ENCODE measurements at regions not wholly inside any gene's neighbourhood (a gene's known extent, or its start where the extent isn't known, plus 50 kb on each side); places are given as distances from the start of the nearest gene placed in this dataset.

DNA sequence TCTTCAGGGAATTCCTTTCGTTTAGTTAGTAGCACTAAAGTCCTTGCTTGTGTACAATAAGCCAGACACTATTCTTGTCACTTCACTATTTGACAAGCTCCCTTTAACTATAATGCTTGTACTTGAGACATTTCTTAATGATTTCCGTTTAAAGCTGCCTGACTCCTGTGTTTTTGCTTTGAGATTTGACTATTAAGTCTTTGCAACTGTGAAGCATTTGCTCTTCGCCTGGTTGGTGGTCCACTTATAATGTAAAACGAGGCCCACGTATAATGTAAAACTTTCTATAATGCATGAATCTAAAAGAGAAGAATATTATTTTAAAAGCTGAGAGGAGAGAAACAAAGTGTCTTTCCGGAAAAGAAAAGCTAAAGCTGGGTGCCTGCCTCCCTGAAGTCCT, 204.1 kb upstream of the FAM47C start:
- Histone ChIP-seq H3K4me3 (no peak overlapping the region), H3K27ac (no peak overlapping the region), H3K9me3 (no peaks in the 10 kb centered on the region), H3K4me1 (no peaks in the 10 kb centered on the region), H3K27me3 (peaks cover 0 to 6% (median 0%) of the 10 kb centered on the region in 4 donors), H3K36me3 (no peaks in the 10 kb centered on the region)
- ATAC-seq (no peak), FAIRE-seq (no peak), DNase-seq (no peak)
- TF ChIP-seq, protein P1, sequence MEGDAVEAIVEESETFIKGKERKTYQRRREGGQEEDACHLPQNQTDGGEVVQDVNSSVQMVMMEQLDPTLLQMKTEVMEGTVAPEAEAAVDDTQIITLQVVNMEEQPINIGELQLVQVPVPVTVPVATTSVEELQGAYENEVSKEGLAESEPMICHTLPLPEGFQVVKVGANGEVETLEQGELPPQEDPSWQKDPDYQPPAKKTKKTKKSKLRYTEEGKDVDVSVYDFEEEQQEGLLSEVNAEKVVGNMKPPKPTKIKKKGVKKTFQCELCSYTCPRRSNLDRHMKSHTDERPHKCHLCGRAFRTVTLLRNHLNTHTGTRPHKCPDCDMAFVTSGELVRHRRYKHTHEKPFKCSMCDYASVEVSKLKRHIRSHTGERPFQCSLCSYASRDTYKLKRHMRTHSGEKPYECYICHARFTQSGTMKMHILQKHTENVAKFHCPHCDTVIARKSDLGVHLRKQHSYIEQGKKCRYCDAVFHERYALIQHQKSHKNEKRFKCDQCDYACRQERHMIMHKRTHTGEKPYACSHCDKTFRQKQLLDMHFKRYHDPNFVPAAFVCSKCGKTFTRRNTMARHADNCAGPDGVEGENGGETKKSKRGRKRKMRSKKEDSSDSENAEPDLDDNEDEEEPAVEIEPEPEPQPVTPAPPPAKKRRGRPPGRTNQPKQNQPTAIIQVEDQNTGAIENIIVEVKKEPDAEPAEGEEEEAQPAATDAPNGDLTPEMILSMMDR (IDR thresholded peaks at IDR 0.05): no peak
- intact Hi-C loops (cut with DNase I): no loop called here
- WGBS, 2 donors: 55 to 62% methylated on average over 6 of the region's 6 CpGs

DNA sequence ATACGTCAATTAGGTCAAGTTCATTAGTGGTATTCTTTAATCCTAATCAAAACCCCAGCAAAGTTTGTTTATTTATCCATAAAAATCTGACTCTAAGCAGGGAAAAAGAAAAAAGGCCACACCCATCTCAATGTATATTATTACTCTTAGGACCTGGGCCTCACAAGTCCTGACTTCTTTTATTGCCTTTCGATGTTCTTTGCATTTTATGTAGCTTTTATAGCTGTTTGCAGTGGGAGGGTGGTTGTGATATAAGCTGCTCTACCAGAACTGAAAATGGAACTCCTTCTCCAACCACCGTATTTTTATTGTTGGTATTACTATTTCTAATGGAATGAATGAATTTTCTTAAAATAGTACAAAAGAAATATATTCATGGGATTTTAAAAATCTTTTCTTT, 163.3 kb upstream of the FAM47C start:
- FAIRE-seq: peak; percentile 26
- intact Hi-C loops (cut with DNase I): no loop called here
- ATAC-seq: no peak
- Histone ChIP-seq H3K4me3 (no peak overlapping the region), H3K9me3 (no peaks in the 10 kb centered on the region), H3K36me3 (no peaks in the 10 kb centered on the region), H3K27ac (no peak overlapping the region), H3K4me1 (no peaks in the 10 kb centered on the region), H3K27me3 (peaks cover 0 to 4% (median 0%) of the 10 kb centered on the region in 4 donors)
- TF ChIP-seq, protein P1 (IDR thresholded peaks at IDR 0.05): no peak
- 89 to 92% methylated on average over 3 of the region's 3 CpGs for WGBS, 2 donors
- DNase-seq: no peak

DNA sequence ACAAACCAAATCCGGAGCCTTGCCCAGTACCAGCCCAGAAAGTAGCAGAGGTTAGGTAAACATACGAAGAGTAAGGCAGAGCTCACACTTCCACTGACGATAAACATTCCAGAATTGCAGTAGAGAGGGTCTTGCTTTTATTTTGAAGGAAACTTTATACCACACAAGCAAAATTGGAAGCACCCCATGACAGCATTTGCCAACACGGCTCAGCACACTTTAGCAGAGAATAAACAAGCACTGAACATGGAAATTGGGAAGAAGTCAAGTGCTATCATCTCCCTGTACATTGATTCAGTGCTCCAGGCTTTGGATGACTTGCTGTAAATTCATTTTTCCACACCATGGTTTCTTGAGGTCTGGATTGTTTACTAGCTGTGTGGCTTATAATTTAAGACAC, 160.7 kb upstream of the FAM47C start:
- H3K9me3 ChIP-seq: no peaks in the 10 kb centered on the region
- no peak overlapping the region for H3K27ac ChIP-seq
- TF ChIP-seq, protein P1 (IDR thresholded peaks at IDR 0.05): no peak
- H3K36me3 ChIP-seq: no peaks in the 10 kb centered on the region
- H3K4me3 ChIP-seq: no peak overlapping the region
- ATAC-seq: no peak
- no peaks in the 10 kb centered on the region for H3K4me1 ChIP-seq
- no peak for FAIRE-seq
- DNase-seq: no peak
- 56 to 73% methylated on average over 4 of the region's 4 CpGs for WGBS, 2 donors
- intact Hi-C loops (cut with DNase I): no loop called here
- peaks cover 0 to 4% (median 0%) of the 10 kb centered on the region in 4 donors for H3K27me3 ChIP-seq

DNA sequence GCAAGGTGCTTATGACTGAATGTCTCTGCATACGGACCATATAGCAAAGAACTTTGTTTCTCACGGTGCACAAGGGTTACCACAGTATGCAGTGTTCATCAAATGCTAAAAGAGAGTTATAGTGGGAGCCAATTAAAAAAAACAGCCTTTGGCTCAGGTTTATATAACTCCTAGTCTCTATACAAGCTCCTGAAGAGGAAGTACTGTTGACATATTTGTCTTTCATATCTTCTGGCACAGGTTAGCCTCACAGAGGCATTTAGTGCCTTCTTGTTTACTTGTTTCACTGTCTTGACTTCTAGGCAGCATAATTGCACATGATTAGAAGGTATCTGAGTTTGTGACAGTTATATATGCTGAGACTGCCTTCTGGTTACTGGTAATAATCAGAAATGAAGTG, 158.8 kb upstream of the FAM47C start:
- TF ChIP-seq, protein P1 (IDR thresholded peaks at IDR 0.05): no peak
- 16 to 25% methylated on average over 2 of the region's 2 CpGs for WGBS, 2 donors
- Histone ChIP-seq H3K27me3 (peaks cover 0 to 8% (median 2%) of the 10 kb centered on the region in 4 donors), H3K4me3 (no peak overlapping the region), H3K36me3 (no peaks in the 10 kb centered on the region), H3K9me3 (no peaks in the 10 kb centered on the region), H3K27ac (no peak overlapping the region), H3K4me1 (no peaks in the 10 kb centered on the region)
- peak in 3 of 4 donors; percentile 59 to 76 (median 74) for ATAC-seq
- DNase-seq: no peak
- peak; percentile 26 for FAIRE-seq
- intact Hi-C loops (cut with DNase I): no loop called here

DNA sequence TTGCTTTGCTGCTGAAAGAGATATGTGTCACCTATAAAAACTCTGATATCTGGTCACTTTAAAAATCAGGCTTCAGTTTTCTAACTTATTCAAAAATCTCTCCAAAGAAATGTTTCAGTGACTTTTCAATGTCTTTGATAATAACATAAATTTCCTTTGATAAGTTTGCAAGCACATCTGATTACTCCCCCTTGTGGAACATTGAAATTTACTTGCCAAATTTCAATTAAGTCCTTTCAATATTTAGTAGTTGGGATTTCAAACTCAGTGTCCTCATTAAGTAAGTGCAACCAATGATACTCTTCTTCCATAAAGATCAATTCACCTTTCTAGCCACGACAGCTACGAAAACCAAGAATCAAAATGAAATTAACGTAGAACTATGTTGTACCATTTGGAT, 151.3 kb upstream of the FAM47C start:
- Histone ChIP-seq H3K9me3 (no peaks in the 10 kb centered on the region), H3K27ac (no peak overlapping the region), H3K27me3 (peaks cover 0 to 18% (median 1%) of the 10 kb centered on the region in 4 donors), H3K4me3 (no peak overlapping the region), H3K4me1 (no peaks in the 10 kb centered on the region), H3K36me3 (no peaks in the 10 kb centered on the region)
- DNase-seq: no peak
- intact Hi-C loops (cut with DNase I): no loop called here
- TF ChIP-seq, protein P1 (IDR thresholded peaks at IDR 0.05): no peak
- ATAC-seq: no peak
- WGBS, 2 donors: 67 to 85% methylated on average over 3 of the region's 3 CpGs
- no peak for FAIRE-seq
